HEK293 (cell line): ENCODE measurements at regions not wholly inside any gene's neighbourhood (a gene's known extent, or its start where the extent isn't known, plus 50 kb on each side); places are given as distances from the start of the nearest gene placed in this dataset.

Source experiments
- AEBP2 ChIP-seq: fragments of 450-650 bp; formaldehyde crosslinking; IDR thresholded peaks from 2 replicates; pipeline ENCODE4 v1.5.1; 2016; ENCODE audit warnings: missing biosample characterization, missing genetic modification characterization, borderline replicate concordance
- GLI2 ChIP-seq: fragments of 450-650 bp; formaldehyde crosslinking; IDR thresholded peaks from 2 replicates; pipeline ENCODE4; 2017; ENCODE audit warnings: missing biosample characterization, missing genetic modification characterization, low read depth, borderline replicate concordance
- GLI4 ChIP-seq: fragments of 450-650 bp; formaldehyde crosslinking; IDR thresholded peaks from 2 replicates; pipeline ENCODE4 v1.5.1; 2016; ENCODE audit warnings: missing biosample characterization, missing genetic modification characterization
- SALL2 ChIP-seq: fragments of 450-650 bp; formaldehyde crosslinking; IDR thresholded peaks from 2 replicates; pipeline ENCODE4 v1.5.0; 2017; ENCODE audit warnings: missing biosample characterization, mild to moderate bottlenecking, missing genetic modification characterization, borderline replicate concordance
- ZFP41 ChIP-seq: fragments of 450-650 bp; formaldehyde crosslinking; IDR thresholded peaks from 2 replicates; pipeline ENCODE4 v1.5.1; 2016; ENCODE audit warnings: missing biosample characterization, missing genetic modification characterization, borderline replicate concordance
- ZIC2 ChIP-seq: fragments of 450-650 bp; formaldehyde crosslinking; IDR thresholded peaks from 2 replicates; pipeline ENCODE4 v1.5.1; 2016; ENCODE audit warnings: missing biosample characterization, missing genetic modification characterization
- ZNF133 ChIP-seq: fragments of 450-650 bp; formaldehyde crosslinking; IDR thresholded peaks from 2 replicates; pipeline ENCODE4 v1.5.1; 2016; ENCODE audit warnings: missing biosample characterization, missing genetic modification characterization
- ZNF19 ChIP-seq: fragments of 450-650 bp; formaldehyde crosslinking; IDR thresholded peaks from 2 replicates; pipeline ENCODE4; 2016; ENCODE audit warnings: missing biosample characterization, missing genetic modification characterization, low read depth
- ZNF398 ChIP-seq: fragments of 450-650 bp; formaldehyde crosslinking; IDR thresholded peaks from 2 replicates; pipeline ENCODE4 v1.5.1; 2017; ENCODE audit warnings: missing biosample characterization, missing genetic modification characterization
- ZNF624 ChIP-seq: fragments of 450-650 bp; formaldehyde crosslinking; IDR thresholded peaks from 2 replicates; pipeline ENCODE4 v1.5.1; 2017; ENCODE audit warnings: missing biosample characterization, missing genetic modification characterization

- no peak for TF ChIP-seq ZNF398
- TF ChIP-seq SALL2 (tag by site-specific recombination) = no peak
- TF ChIP-seq ZFP41 (tag by site-specific recombination) = no peak
- TF ChIP-seq ZNF133 (tag by site-specific recombination) = no peak
- TF ChIP-seq ZIC2 = no peak
- TF ChIP-seq AEBP2 (tag by site-specific recombination) = no peak
- TF ChIP-seq GLI2 = no peak
- no peak for TF ChIP-seq GLI4
- no peak for TF ChIP-seq ZNF19 (tag by site-specific recombination)
- TF ChIP-seq ZNF624 (tag by site-specific recombination) = no peak
- TF ChIP-seq, all 188 proteins: peak for 0
Observed at GRCh38 chr16:27152801-27153200, 50.5 kb upstream of the KDM8 start (continued).
